Keratinocyte (primary cell): ENCODE measurements at regions not wholly inside any gene's neighbourhood (a gene's known extent, or its start where the extent isn't known, plus 50 kb on each side); places are given as distances from the start of the nearest gene placed in this dataset.

Experiments
- DNase-seq: peaks from one replicate; pipeline ENCODE4 v3.0.0-alpha.2; 2011; ENCODE audit warnings: low read depth, missing footprints, low spot score
- FAIRE-seq: peaks from 2 replicates; lab custom pipeline; 2011; peaks lifted over from hg19 to GRCh38; lab: Jason Lieb, UNC
- H2AFZ ChIP-seq: 2 replicates; pipeline ENCODE4 v1.6.0; 2012; ENCODE audit warnings: low read length, control low read depth, inconsistent platforms; ENCODE audit not compliant: control insufficient read depth
- H3K27ac ChIP-seq: 2 replicates; pipeline ENCODE4 v1.5.1; 2011; ENCODE audit warnings: low read length; ENCODE audit not compliant: control insufficient read depth, insufficient read depth
- H3K27me3 ChIP-seq: 3 replicates; pipeline ENCODE4 v1.6.0; 2011; ENCODE audit warnings: low read length; ENCODE audit not compliant: control insufficient read depth, insufficient read depth; ENCODE audit errors: extremely low read depth
- H3K36me3 ChIP-seq, 2 experiments: 2 replicates in 1 of 2; 3 replicates in 1 of 2; pipeline ENCODE4 v1.5.1; 2011; ENCODE audit warnings: low read length in 2 of 2, mild to moderate bottlenecking in 1 of 2; ENCODE audit not compliant: control insufficient read depth in 2 of 2, insufficient read depth in 2 of 2; ENCODE audit errors: extremely low read depth in 1 of 2
- H3K4me1 ChIP-seq: 3 replicates; pipeline ENCODE4 v1.5.1; 2011; ENCODE audit warnings: low read length; ENCODE audit not compliant: control insufficient read depth, insufficient read depth; ENCODE audit errors: extremely low read depth
- H3K4me2 ChIP-seq: 3 replicates; pipeline ENCODE4 v1.6.0; 2011; ENCODE audit warnings: low read depth, low read length; ENCODE audit not compliant: control insufficient read depth, insufficient read depth; ENCODE audit errors: extremely low read depth
- H3K4me3 ChIP-seq, 3 experiments: fragments of 200-600 bp in 1 of 3; sonication (generic) in 1 of 3; 2 replicates in 2 of 3; 3 replicates in 1 of 3; pipeline ENCODE4 v1.5.1; 2011 to 2016; ENCODE audit warnings: low read length in 3 of 3, mild to moderate bottlenecking in 3 of 3, control low read depth in 2 of 3, inconsistent platforms in 1 of 3, low read depth in 1 of 3, mixed read lengths in 1 of 3, mixed run types in 1 of 3, moderate library complexity in 1 of 3; ENCODE audit not compliant: control insufficient read depth in 2 of 3, insufficient read depth in 2 of 3; ENCODE audit errors: extremely low read depth in 1 of 3
- H3K79me2 ChIP-seq: 2 replicates; pipeline ENCODE4 v1.6.0; 2012; ENCODE audit warnings: low read length; ENCODE audit not compliant: control insufficient read depth, insufficient read depth
- H3K9ac ChIP-seq: 3 replicates; pipeline ENCODE4 v1.6.0; 2011; ENCODE audit warnings: low read length; ENCODE audit not compliant: control insufficient read depth, insufficient read depth; ENCODE audit errors: extremely low read depth
- H3K9me1 ChIP-seq: 3 replicates; pipeline ENCODE4 v1.6.0; 2011; ENCODE audit warnings: low read length; ENCODE audit not compliant: control insufficient read depth, insufficient read depth; ENCODE audit errors: extremely low read depth
- H3K9me3 ChIP-seq: 2 replicates; pipeline ENCODE4 v1.5.1; 2012; ENCODE audit warnings: low read depth, low read length; ENCODE audit not compliant: control insufficient read depth
- H4K20me1 ChIP-seq: 3 replicates; pipeline ENCODE4 v1.6.0; 2011; ENCODE audit warnings: low read length; ENCODE audit not compliant: control insufficient read depth, insufficient read depth; ENCODE audit errors: extremely low read depth
- CTCF ChIP-seq, 3 experiments: IDR thresholded peaks in 1 of 3; conservative IDR thresholded peaks in 1 of 3; optimal IDR thresholded peaks in 1 of 3; 2 replicates in 2 of 3; 3 replicates in 1 of 3; pipeline versions ENCODE3 to v1.5.1; 2011; ENCODE audit warnings: low read length in 3 of 3, mild to moderate bottlenecking in 3 of 3, moderate library complexity in 2 of 3, control low read depth in 1 of 3, inconsistent platforms in 1 of 3; ENCODE audit not compliant: insufficient read depth in 2 of 3; ENCODE audit errors: extremely low read depth in 1 of 3
- EZH2 ChIP-seq: IDR thresholded peaks from one replicate; pipeline ENCODE4 v1.6.1; 2012; ENCODE audit warnings: inconsistent platforms, mild to moderate bottlenecking, low read length, moderate library complexity
- dilution Hi-C: fragments of 300-500 bp; cut with MboI; formaldehyde crosslinking; loops from one replicate; pipeline ENCODE4 v1.7.0; 2020; ENCODE audit warnings: low sequenced_read_pairs; ENCODE audit not compliant: extremely low pct_ligation_motif_present

- no peak overlapping the region for H3K27ac ChIP-seq
- no peaks in the 10 kb centered on the region for H3K9me1 ChIP-seq
- TF ChIP-seq CTCF (optimal IDR thresholded peaks at IDR 0.05 in 1 of 3, IDR thresholded peaks at IDR 0.05 in 1 of 3, conservative IDR thresholded peaks at IDR 0.05 in 1 of 3; ENCODE audit: extremely low read depth in 1 of 3, insufficient read depth in 2 of 3, low read length in 3 of 3) (no peak), EZH2 (no peak)
- H3K79me2 ChIP-seq = no peaks in the 10 kb centered on the region
- no peaks in the 10 kb centered on the region for H3K4me1 ChIP-seq
- no peaks in the 10 kb centered on the region for H3K27me3 ChIP-seq
- FAIRE-seq (no peak), DNase-seq (no peak)
- no peak overlapping the region for H3K9ac ChIP-seq
- H3K36me3 ChIP-seq = no peaks in the 10 kb centered on the region
- peaks cover 7% of the 10 kb centered on the region for H3K9me3 ChIP-seq
- H3K4me3 ChIP-seq = no peak overlapping the region
- H4K20me1 ChIP-seq = no peaks in the 10 kb centered on the region
- H3K4me2 ChIP-seq = no peak overlapping the region
- H2AFZ ChIP-seq = no peak overlapping the region
- dilution Hi-C loops = no loop called here
Measured at GRCh38 chr22:48785792-48786678, 1041.6 kb downstream of the BRD1 start.

DNA sequence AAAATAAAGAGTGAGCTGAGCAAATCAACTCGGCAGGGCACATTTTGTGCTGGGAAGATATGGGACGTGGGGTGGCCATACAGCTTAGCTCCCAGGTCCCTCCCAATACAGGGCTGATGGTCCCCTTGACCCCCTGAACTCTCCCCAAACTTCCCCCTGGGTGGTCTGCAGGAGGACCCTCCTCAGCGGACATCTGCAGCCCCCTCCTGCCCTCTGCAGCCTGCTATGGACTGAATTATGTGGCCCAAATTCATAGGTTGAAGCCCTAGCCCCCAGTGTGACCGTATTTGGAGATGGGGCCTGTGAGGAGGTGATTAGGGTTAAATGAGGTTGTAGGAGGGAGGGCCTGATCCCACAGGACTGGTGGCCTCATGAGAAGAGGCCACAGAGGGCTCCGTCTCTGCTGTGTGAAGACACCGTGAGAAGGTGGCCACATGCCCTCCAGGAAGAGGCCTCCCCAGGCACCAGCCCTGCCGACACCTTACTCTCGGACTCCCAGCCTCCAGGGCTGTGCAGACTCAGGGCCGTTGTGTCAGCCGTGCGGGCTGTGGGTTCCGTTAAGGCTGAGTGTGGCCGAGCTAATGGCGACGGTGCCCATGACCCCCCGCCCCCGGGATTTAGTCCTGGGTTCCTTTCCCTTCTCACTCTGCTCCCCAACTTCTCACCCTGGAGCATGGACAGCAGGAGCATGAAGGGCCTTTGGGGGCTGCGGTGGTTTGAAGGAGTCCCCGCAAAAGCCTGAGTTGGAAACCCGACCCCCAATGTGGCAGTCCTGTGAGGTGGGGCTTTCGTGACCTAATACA is 1042.8 kb downstream of the BRD1 start:
- H3K4me3 ChIP-seq = no peak overlapping the region
- no peak for FAIRE-seq
- dilution Hi-C loops = no loop called here

More for the DNA sequence above, 1042.8 kb downstream of the BRD1 start:
- H3K79me2 ChIP-seq = no peaks in the 10 kb centered on the region
- H3K4me2 ChIP-seq = no peak overlapping the region
- no peak for DNase-seq
- H4K20me1 ChIP-seq = no peaks in the 10 kb centered on the region
- TF ChIP-seq EZH2 (no peak), CTCF (optimal IDR thresholded peaks at IDR 0.05 in 1 of 3, IDR thresholded peaks at IDR 0.05 in 1 of 3, conservative IDR thresholded peaks at IDR 0.05 in 1 of 3; ENCODE audit: extremely low read depth in 1 of 3, insufficient read depth in 2 of 3, low read length in 3 of 3) (no peak)
- H3K9me1 ChIP-seq = no peaks in the 10 kb centered on the region
- no peak overlapping the region for H3K9ac ChIP-seq
- no peaks in the 10 kb centered on the region for H3K36me3 ChIP-seq
- no peak overlapping the region for H3K27ac ChIP-seq
- H3K4me1 ChIP-seq = no peaks in the 10 kb centered on the region
- peaks cover 10% of the 10 kb centered on the region for H3K9me3 ChIP-seq
- H2AFZ ChIP-seq = no peak overlapping the region
- no peaks in the 10 kb centered on the region for H3K27me3 ChIP-seq
